ENCODE measurements at regions not wholly inside any gene's neighbourhood (a gene's known extent, or its start where the extent isn't known, plus 50 kb on each side); places are given as distances from the start of the nearest gene placed in this dataset.

DNA sequence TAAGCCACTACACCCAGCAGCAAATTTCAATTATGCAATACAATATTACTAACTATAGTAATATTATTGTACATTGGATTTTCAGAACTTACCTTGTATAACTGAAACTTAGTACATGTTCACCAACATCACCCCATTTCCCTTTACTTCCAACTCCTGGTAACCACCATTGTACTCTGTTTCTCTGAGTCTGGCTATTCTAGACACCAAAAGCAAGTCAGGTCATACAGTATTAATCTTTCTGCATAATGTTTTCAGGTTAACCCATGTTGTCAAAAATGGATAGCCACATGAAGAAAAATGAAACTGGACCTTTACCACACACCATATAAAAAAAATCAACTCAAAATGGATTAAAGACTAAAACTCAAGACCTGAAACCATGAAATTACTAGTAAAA lies 558.2 kb downstream of the MMUT start:
- no peak for DNase-seq (ENCODE audit: low spot score)
- in situ Hi-C loops (cut with MboI; ENCODE audit: low sequenced_read_pairs, unreplicated experiment), result no loop called here
- TF ChIP-seq, protein P1, sequence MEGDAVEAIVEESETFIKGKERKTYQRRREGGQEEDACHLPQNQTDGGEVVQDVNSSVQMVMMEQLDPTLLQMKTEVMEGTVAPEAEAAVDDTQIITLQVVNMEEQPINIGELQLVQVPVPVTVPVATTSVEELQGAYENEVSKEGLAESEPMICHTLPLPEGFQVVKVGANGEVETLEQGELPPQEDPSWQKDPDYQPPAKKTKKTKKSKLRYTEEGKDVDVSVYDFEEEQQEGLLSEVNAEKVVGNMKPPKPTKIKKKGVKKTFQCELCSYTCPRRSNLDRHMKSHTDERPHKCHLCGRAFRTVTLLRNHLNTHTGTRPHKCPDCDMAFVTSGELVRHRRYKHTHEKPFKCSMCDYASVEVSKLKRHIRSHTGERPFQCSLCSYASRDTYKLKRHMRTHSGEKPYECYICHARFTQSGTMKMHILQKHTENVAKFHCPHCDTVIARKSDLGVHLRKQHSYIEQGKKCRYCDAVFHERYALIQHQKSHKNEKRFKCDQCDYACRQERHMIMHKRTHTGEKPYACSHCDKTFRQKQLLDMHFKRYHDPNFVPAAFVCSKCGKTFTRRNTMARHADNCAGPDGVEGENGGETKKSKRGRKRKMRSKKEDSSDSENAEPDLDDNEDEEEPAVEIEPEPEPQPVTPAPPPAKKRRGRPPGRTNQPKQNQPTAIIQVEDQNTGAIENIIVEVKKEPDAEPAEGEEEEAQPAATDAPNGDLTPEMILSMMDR (IDR thresholded peaks at IDR 0.05; ENCODE audit: borderline replicate concordance, control extremely low read depth, extremely low read depth, insufficient read depth, missing control alignments), result no peak

DNA sequence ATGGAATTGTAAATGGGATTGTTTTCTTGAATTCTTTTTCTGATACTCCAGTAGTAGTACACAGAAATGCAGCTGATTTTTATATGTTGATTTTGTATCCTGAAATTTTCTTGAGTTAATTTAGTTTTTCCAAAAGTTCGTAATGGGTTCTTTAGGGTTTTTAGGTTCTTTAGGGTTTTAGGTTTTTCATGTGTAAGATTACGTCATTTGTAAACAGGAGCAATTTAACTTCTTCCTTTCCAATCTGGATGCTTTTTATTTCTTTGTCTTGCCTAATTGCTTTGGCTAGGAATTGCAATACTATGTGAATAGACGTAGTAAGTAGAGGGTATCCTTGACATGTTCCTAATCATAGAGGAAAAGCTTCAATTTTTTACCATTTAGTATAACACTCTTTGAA lies 568.6 kb downstream of the MMUT start:
- in situ Hi-C loops (cut with MboI; ENCODE audit: low sequenced_read_pairs, unreplicated experiment), result no loop called here
- DNase-seq (ENCODE audit: low spot score), result no peak
- TF ChIP-seq, protein P1 (IDR thresholded peaks at IDR 0.05; ENCODE audit: borderline replicate concordance, control extremely low read depth, extremely low read depth, insufficient read depth, missing control alignments), result no peak

DNA sequence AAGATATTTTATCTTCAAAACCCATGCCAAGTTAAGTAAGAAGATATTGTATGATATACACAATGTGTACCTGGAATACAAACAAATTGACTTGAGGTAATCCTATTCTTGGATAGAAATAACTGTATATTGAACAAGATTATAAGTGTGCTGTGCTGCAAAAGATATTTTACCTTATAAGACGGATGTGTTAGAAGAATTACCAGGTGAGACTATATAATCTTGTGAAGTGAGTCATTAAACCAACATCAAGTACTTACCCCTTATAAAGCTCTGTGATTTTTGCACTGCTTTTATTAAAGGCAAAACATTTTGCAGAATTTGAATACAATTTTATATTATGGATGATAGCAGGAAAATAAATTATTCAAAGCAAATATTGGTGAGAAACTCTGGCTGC lies 570.0 kb downstream of the MMUT start:
- no peak for DNase-seq (ENCODE audit: low spot score)
- TF ChIP-seq, protein P1 (IDR thresholded peaks at IDR 0.05; ENCODE audit: borderline replicate concordance, control extremely low read depth, extremely low read depth, insufficient read depth, missing control alignments), result no peak
- in situ Hi-C loops (cut with MboI; ENCODE audit: low sequenced_read_pairs, unreplicated experiment), result no loop called here

DNA sequence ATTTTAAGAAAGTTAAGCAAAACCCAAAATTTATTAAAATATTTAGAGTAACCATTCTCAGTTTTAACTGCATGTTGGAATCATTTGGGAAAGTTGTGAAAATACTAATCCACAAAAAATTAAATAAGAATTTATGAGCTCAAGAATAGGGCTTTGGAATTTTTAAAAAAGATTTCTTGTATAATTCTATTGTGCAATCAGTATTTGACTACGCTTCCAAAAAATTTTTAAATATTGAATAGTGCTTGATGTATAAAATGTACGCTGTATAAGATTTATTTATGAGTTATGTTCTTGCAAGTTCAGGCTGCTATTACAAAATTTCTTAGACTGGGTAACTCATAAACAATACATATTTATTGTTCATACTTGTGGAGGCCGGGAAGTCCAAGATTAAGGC lies 571.7 kb downstream of the MMUT start:
- TF ChIP-seq, protein P1 (IDR thresholded peaks at IDR 0.05; ENCODE audit: borderline replicate concordance, control extremely low read depth, extremely low read depth, insufficient read depth, missing control alignments), result no peak
- in situ Hi-C loops (cut with MboI; ENCODE audit: low sequenced_read_pairs, unreplicated experiment), result no loop called here

DNA sequence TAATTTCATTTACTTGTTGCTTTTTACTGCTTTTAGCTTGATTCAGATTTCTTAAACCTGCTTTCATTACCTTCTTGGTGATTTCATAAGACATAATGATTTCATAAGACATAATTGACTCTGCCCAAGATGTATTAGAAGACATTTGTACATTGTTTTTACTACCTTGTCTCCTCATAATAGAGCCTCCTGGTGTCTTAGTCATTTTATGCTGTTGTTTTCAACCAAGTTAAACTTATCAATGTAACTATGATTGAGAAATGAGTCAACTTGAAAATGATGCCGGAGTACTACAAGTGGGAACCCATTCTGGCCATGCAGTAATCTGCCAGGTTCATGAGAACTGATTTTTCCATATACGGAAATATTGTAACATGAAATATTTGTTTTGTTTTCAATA lies 573.6 kb downstream of the MMUT start:
- in situ Hi-C loops (cut with MboI; ENCODE audit: low sequenced_read_pairs, unreplicated experiment), result no loop called here
- TF ChIP-seq, protein P1 (IDR thresholded peaks at IDR 0.05; ENCODE audit: borderline replicate concordance, control extremely low read depth, extremely low read depth, insufficient read depth, missing control alignments), result no peak
- DNase-seq (ENCODE audit: low spot score), result no peak

More for the DNA sequence above, 571.7 kb downstream of the MMUT start:
- DNase-seq (ENCODE audit: low spot score), result no peak

DNA sequence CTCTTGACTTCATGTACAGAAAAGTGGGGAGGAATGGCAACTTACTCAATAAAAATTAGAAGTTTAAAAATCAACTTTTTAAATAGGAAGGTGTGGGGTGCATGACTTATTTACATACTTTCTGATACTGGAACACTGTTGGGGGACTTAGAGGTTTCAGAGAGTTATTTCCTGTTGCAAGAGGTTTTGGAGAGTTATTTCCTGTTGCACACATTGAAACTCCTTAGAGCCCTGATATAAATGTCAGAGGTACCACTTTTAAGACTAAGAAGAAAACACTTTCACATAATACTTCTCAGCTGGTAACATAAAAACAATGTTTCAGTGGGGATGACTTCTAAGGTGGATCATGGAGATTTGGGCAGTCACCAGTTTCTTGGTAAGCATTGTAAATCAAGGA lies 579.9 kb downstream of the MMUT start:
- TF ChIP-seq, protein P1 (IDR thresholded peaks at IDR 0.05; ENCODE audit: borderline replicate concordance, control extremely low read depth, extremely low read depth, insufficient read depth, missing control alignments), result no peak
- in situ Hi-C loops (cut with MboI; ENCODE audit: low sequenced_read_pairs, unreplicated experiment), result no loop called here
- DNase-seq (ENCODE audit: low spot score), result no peak

DNA sequence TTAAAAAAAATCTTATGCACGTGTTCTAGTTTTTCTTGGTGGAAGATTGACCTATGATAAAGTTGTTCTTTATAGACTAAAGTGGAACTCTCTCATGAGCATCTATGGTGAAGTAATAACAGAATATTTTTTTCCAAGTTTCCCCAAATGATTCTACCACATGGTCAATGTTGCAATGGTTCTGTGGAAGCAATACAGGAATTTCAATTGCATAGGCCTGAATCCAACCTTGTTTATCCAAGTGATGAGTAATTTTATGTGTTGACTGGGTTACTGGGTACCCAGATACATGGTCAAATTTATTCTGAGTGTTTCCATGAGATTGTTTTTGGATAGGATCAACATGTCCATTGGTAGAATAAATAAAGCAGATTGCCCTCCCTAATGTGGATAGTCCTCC lies 581.5 kb downstream of the MMUT start:
- TF ChIP-seq, protein P1 (IDR thresholded peaks at IDR 0.05; ENCODE audit: borderline replicate concordance, control extremely low read depth, extremely low read depth, insufficient read depth, missing control alignments), result no peak
- in situ Hi-C loops (cut with MboI; ENCODE audit: low sequenced_read_pairs, unreplicated experiment), result no loop called here
- DNase-seq (ENCODE audit: low spot score), result no peak

All from GM13976 (cell line).